ENCODE measurements at regions not wholly inside any gene's neighbourhood (a gene's known extent, or its start where the extent isn't known, plus 50 kb on each side); places are given as distances from the start of the nearest gene placed in this dataset.

DNA sequence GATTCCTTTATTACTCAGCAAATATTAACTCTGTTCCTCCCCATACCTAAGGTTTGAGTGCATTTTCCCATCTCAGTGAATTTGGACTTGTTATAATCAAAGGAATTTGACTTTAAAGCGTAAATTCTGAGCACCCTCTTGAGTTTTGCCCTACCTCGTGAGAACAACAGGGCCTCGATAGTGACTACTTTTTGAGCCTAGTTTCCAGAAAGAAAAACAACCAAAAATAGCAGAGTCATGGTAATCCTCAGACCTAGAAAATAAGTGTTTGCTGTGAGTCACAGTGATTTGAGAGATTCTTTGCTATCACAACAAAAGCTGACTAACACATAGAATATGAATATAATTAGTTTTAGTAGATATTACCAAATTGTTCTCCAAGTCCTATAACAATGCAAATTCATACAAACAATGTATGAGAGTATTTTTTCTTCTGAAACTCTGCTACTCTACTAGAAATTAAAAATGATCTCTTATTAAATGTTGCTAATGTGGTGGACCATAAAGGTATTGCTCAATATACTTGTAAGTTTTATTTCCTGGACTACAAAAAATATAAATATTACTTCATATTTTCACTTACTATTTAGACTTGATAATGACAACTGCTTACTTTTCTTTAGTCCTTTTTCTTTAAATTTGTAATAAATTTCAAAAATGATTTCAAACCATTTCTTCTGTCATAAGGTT is 759.7 kb downstream of the BRINP1 start:
- DNase-seq: no peak

GRCh38 chr9:118612201-118612600 is 757.0 kb downstream of the BRINP1 start:
- DNase-seq: no peak

DNA sequence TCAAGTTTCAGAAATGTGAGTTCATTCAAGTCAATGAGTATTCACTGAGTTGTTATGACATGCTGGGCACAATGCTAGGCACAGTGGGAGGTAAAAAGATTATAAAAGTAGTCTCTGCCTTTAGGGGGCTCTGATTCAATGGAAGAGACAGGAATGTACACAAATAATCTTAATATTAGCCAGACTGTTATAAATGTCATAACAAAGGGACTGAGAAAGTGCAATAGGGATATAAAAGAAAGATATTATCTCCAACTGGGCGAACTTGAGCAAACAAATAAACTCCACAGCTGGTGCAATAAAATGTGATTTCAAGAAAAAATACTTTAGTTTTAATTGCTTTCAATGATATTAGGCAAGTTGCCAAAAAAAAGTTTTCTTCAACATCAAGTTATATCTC is 755.2 kb downstream of the BRINP1 start:
- no peak for DNase-seq

- no peak for DNase-seq
Observed at GRCh38 chr9:118618084-118618483, 751.2 kb downstream of the BRINP1 start.

GRCh38 chr9:118618849-118619248 is 750.4 kb downstream of the BRINP1 start:
- no peak for DNase-seq

- no peak for DNase-seq
Observed at GRCh38 chr9:118624608-118625007, 744.6 kb downstream of the BRINP1 start.

- no peak for DNase-seq
Observed at GRCh38 chr9:118630079-118630478, 739.2 kb downstream of the BRINP1 start.

GRCh38 chr9:118630931-118631595 is 738.2 kb downstream of the BRINP1 start:
- no peak for DNase-seq

DNA sequence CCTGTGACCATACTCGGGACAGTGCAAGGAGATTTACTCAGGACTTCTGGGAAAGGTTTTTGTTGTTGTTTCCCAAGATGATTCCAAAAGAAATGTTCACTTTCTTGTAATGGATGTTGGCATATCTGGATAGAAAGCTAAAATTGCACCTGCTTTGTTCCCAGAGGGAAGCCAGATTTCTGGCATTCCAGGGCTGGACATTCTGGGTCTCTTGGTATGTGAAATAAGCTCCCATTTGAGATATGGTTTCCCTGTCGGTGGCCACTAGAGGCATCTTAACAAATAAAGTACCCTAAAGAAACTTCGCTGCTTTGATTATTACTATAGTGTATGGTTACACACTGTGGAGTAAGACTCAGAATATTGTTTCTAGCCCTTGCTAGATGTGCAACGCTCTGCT is 737.3 kb downstream of the BRINP1 start:
- DNase-seq: no peak

DNA sequence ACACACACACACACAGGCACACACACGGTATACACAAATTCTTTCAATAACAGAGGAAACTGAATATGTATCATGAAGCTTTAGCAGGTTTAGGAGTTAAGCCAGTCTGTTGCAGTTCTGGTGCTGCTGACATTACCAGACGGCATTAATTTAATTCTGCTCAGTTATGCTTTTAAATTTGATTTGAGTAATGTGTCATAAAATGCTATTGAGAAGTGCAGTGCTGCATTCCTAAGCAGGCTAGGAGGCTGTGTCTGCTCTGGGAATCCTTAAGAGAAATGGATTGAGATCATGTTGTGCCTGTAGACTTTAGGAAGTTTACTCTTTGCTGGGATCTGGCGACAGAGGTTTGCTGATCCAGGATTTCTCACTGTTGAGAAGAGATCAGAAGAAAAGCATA is 733.8 kb downstream of the BRINP1 start:
- no peak for DNase-seq

- DNase-seq: no peak
Observed at GRCh38 chr9:118637681-118638080, 731.6 kb downstream of the BRINP1 start.

DNA sequence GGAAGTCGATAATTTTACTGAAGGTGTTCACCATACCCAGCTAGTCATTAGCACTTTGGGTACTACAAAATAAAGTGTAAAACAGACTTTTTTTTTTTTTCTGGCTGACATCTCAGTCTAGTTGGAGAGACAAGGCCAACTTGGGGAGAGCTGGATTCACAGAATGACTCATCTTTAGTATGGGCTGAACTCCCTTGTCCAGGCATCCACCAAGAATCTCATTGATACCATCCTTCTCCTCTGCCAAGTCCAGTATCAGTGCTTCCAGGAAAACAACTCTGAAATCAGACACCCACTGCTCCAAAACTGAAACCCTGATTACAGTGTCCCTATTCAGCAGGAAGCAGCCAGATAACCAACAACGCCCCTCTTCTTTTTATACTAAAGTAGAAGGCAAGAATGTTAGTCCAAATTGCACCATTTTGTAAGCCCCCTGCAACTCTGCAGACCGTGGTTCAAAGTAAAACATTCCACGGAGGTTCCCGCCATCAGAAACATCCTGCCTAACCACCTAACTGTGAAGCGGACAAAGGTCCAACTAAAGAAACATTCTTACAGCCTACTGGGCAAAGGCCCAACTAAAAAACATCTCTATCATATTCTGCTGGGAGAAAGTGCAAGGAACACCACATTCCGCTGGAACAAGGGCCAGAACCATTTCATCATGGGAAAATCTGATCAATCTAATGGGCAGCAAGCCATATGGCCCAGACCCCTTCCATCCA is 728.2 kb downstream of the BRINP1 start:
- no peak for DNase-seq

- no peak for DNase-seq
Observed at GRCh38 chr9:118643118-118643517, 726.1 kb downstream of the BRINP1 start.

GRCh38 chr9:118644066-118644465 is 725.2 kb downstream of the BRINP1 start:
- no peak for DNase-seq

DNA sequence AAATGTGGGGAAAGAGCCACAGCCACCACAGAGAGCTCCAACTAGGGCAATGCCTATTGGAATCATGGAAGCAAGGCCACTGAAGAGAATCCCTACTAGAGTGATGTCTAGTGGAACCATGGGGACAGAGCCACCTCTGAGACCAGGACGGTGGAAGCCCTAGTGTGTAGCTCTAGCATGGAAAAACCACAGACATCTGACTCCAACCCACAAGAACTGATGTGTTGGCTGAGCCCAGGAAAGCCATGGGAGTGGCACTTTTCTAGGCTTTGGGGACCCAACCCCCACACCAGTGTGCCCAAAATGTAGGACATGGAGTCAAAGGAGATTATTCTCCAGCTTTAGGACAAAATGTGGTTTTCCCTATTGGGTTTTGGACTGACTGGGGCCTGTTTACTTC is 721.9 kb downstream of the BRINP1 start:
- DNase-seq: no peak

GRCh38 chr9:118650417-118650816 is 718.8 kb downstream of the BRINP1 start:
- no peak for DNase-seq

GRCh38 chr9:118651511-118651910 is 717.7 kb downstream of the BRINP1 start:
- DNase-seq: no peak

- DNase-seq: no peak
Observed at GRCh38 chr9:118652258-118652657, 717.0 kb downstream of the BRINP1 start.

DNA sequence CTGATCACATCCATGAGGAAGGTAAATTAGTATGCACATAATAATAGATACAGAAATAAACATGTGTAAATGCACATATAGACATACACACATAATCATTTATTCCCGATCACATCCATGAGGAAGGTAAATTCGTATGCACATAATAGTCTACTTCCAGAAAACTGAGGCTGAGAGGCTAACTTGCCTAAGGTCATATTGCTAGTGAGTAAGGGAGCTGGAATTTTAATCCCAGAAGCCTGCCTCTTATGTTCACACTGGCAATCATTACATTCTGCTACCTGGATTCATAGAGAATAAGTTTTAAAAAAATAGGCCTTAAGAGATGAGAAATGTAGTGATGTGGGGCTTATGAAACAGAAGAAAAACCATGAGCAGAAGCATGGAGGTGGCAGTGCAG is 716.3 kb downstream of the BRINP1 start:
- no peak for DNase-seq

GRCh38 chr9:118659011-118659410 is 710.2 kb downstream of the BRINP1 start:
- no peak for DNase-seq

DNA sequence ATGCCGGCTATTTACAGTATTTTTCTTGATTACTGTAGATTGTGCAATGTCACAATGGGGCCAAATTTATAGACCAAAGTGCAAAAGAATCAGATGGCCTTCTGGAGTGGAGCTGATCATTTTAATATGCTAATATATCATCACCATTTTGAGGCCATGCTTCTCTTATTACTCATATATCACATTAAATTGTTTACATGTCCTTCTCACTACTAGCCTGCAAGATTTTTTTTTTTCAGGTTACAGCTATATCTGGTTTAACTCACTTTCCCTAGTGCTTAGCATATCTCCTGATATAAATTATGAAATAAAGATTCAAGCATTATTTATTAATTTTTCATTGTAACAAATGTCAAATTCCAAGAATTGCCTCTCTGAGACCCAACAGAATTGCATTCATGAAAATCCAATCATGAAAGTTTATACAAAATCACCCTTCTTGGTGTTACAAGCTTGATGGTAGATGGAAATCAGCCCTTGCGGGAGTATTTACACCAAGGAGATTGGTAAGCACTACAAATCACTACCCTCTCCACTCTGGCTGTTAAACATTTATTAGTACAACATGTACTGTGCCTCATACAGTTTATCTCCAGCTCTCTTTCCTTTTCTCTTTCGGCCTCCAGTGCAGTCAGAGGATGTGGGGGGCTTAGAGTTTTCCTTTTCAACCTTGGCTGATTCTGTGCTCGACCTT is 703.9 kb downstream of the BRINP1 start:
- DNase-seq: no peak

- no peak for DNase-seq
Observed at GRCh38 chr9:118670011-118670953, 699.0 kb downstream of the BRINP1 start.

Data from NCI-H82 (cell line).